GM12878 (cell line): ENCODE measurements at regions not wholly inside any gene's neighbourhood (a gene's known extent, or its start where the extent isn't known, plus 50 kb on each side); places are given as distances from the start of the nearest gene placed in this dataset.

ENCODE experiments used
- ATAC-seq: fragments of 200-7000 bp; cut with Tn5 transposase; 3 replicates; pipeline ENCODE4 v1.9.1; 2020; ENCODE audit warnings: mild to moderate bottlenecking, moderate library complexity
- BruUV-seq: library from RNA; stranded (reverse); fragments of 400-500 nt; replicated peaks from 2 replicates; lab custom pipeline; 2021; lab: Mats Ljungman, UMichigan
- CTCF ChIA-PET: fragments of 300-600 bp; sonication (Branson Sonifier 250); formaldehyde crosslinking; extraction: SDS; loops from one replicate; lab custom pipeline; 2021; ENCODE audit warnings: inconsistent platforms; lab: Yijun Ruan, JAX
- POLR2A ChIA-PET: fragments of 350-600 bp; formaldehyde crosslinking; extraction: SDS; loops from one replicate; lab custom pipeline; 2021; ENCODE audit warnings: inconsistent platforms; lab: Charles Lee
- RAD21 ChIA-PET: fragments of 300-600 bp; sonication (Branson Sonifier 250); formaldehyde crosslinking; loops from one replicate; lab custom pipeline; 2023; ENCODE audit warnings: antibody characterized with exemption; ENCODE audit not compliant: unreplicated experiment; lab: Charles Lee
- SMC1A ChIA-PET: fragments of 300-600 bp; sonication (Branson Sonifier 250); formaldehyde crosslinking; loops from one replicate; lab custom pipeline; 2023; ENCODE audit not compliant: unreplicated experiment, uncharacterized antibody; lab: Charles Lee
- DNase-seq: peaks from one replicate; pipeline ENCODE4 v3.0.0-alpha.2; 2011; ENCODE audit warnings: low read depth, low spot score
- FAIRE-seq: peaks from 3 replicates; lab custom pipeline; 2011; peaks lifted over from hg19 to GRCh38; lab: Jason Lieb, UNC
- H2AFZ ChIP-seq: 2 replicates; pipeline ENCODE4 v1.6.0; 2011; ENCODE audit warnings: low read depth, low read length, control low read depth; ENCODE audit not compliant: control insufficient read depth
- H3K27ac ChIP-seq: 2 replicates; pipeline ENCODE4 v1.5.1; 2011; ENCODE audit warnings: control low read depth; ENCODE audit not compliant: control insufficient read depth, insufficient read depth
- H3K27me3 ChIP-seq, 2 experiments: replicated peaks in 1 of 2; 2 replicates each; pipeline versions ENCODE4 v1.6.0 to v1.6.1; 2011; ENCODE audit warnings: low read length in 1 of 2; ENCODE audit not compliant: control insufficient read depth in 2 of 2, insufficient read depth in 2 of 2
- H3K36me3 ChIP-seq, 2 experiments: 2 replicates each; pipeline ENCODE4 v1.5.1; 2011; ENCODE audit warnings: low read length in 1 of 2; ENCODE audit not compliant: control insufficient read depth in 2 of 2, insufficient read depth in 2 of 2
- H3K4me1 ChIP-seq: 2 replicates; pipeline ENCODE4 v1.6.1; 2011; ENCODE audit warnings: mild to moderate bottlenecking, low read length, moderate library complexity, mixed read lengths; ENCODE audit not compliant: control insufficient read depth, insufficient read depth
- H3K4me2 ChIP-seq: 2 replicates; pipeline ENCODE4 v1.6.0; 2011; ENCODE audit warnings: control low read depth; ENCODE audit not compliant: control insufficient read depth, insufficient read depth
- H3K4me3 ChIP-seq: fragments of 200-600 bp; sonication (generic); 2 replicates; pipeline ENCODE4 v1.5.1; 2016
- H3K79me2 ChIP-seq: 2 replicates; pipeline ENCODE4 v1.6.0; 2011; ENCODE audit warnings: low read length; ENCODE audit not compliant: control insufficient read depth, insufficient read depth
- H3K9ac ChIP-seq: 2 replicates; pipeline ENCODE4 v1.8.0; 2011; ENCODE audit warnings: low read length, control low read depth, mixed read lengths; ENCODE audit not compliant: control insufficient read depth, insufficient read depth
- H3K9me3 ChIP-seq: replicated peaks from 3 replicates; pipeline ENCODE4 v1.5.1; 2011; ENCODE audit warnings: mild to moderate bottlenecking, low read length; ENCODE audit not compliant: control insufficient read depth, insufficient read depth
- H4K20me1 ChIP-seq: 2 replicates; pipeline ENCODE4 v1.6.0; 2011; ENCODE audit not compliant: control insufficient read depth, insufficient read depth
- CBFB ChIP-seq: IDR thresholded peaks from 2 replicates; pipeline ENCODE4 v1.6.1; 2016; ENCODE audit warnings: antibody characterized with exemption, low read depth
- EED ChIP-seq: sonication (generic); IDR thresholded peaks from 2 replicates; pipeline ENCODE4 v1.6.1; 2016; ENCODE audit warnings: antibody characterized with exemption, low read depth
- ESRRA ChIP-seq: IDR thresholded peaks from 2 replicates; pipeline ENCODE4 v1.6.1; 2012; ENCODE audit warnings: mild to moderate bottlenecking, low read length, improper control_type of control experiment
- IRF3 ChIP-seq: fragments of 450-650 bp; IDR thresholded peaks from 2 replicates; pipeline ENCODE4 v1.6.1; 2014; ENCODE audit warnings: mild to moderate bottlenecking
- MTA3 ChIP-seq: IDR thresholded peaks from 2 replicates; pipeline ENCODE4 v1.6.1; 2012; ENCODE audit warnings: low read length, inconsistent platforms, borderline replicate concordance
- WRNIP1 ChIP-seq: IDR thresholded peaks from 2 replicates; pipeline ENCODE4 v1.6.1; 2011; ENCODE audit warnings: low read depth, low read length, improper control_type of control experiment, borderline replicate concordance
- YY1 ChIP-seq: IDR thresholded peaks from 2 replicates; pipeline ENCODE4 v1.6.1; 2011; ENCODE audit warnings: low read depth, mild to moderate bottlenecking, low read length
- ZNF592 ChIP-seq: fragments of 450-650 bp; IDR thresholded peaks from 2 replicates; pipeline ENCODE4 v1.6.1; 2017; ENCODE audit warnings: mild to moderate bottlenecking, moderate library complexity
- WGBS: methylation state at CpG from one replicate; pipeline ENCODE4 v1.1.6; 2016; ENCODE audit warnings: low lambda C conversion rate; ENCODE audit not compliant: insufficient replicate concordance, insufficient coverage; ENCODE audit errors: missing lambda C conversion rate; 5-methylcytosine and 5-hydroxymethylcytosine counted together
- in situ Hi-C: fragments of 300-500 bp; cut with MboI; formaldehyde crosslinking; loops from 9 replicates; pipeline ENCODE4 v1.14.3; 2018; ENCODE audit warnings: mixed read lengths
- intact Hi-C: fragments of 100-400 bp; cut with micrococcal nuclease; formaldehyde crosslinking; loops from one replicate; pipeline ENCODE4 v1.14.2; 2022; ENCODE audit not compliant: unreplicated experiment

- TF ChIP-seq ESRRA = no peak
- no peak for TF ChIP-seq CBFB
- no peak for TF ChIP-seq EED
- no peak for TF ChIP-seq WRNIP1
- no peak for TF ChIP-seq IRF3
- TF ChIP-seq YY1 = no peak
- TF ChIP-seq MTA3 = no peak
Observed at GRCh38 chr9:108681851-108682590, 173.8 kb downstream of the ACTL7B start (continued).

GRCh38 chr9:108680946-108681345 lies 174.8 kb downstream of the ACTL7B start:
- intact Hi-C loops = no loop called here
- ATAC-seq (no peak), FAIRE-seq (no peak), DNase-seq (no peak)
- in situ Hi-C loops = no loop called here
- Histone ChIP-seq H3K27me3 (no peaks in the 10 kb centered on the region; a peak in 1 of 4 replicates), H2AFZ (no peak overlapping the region), H3K9me3 (no peaks in the 10 kb centered on the region), H3K9ac (no peak overlapping the region), H3K79me2 (no peaks in the 10 kb centered on the region), H3K4me3 (no peak overlapping the region), H3K36me3 (no peaks in the 10 kb centered on the region), H3K27ac (no peak overlapping the region), H4K20me1 (no peaks in the 10 kb centered on the region), H3K4me2 (no peak overlapping the region), H3K4me1 (no peaks in the 10 kb centered on the region)
- ChIA-PET RAD21 (no interaction called here), POLR2A (no interaction called here), CTCF (no interaction called here), SMC1A (no interaction called here)
- TF ChIP-seq ZNF592 = no peak
- WGBS = 2% methylated on average over 4 of the region's 4 CpGs
- BruUV-seq = no TSS peak
